ENCODE measurements at regions not wholly inside any gene's neighbourhood (a gene's known extent, or its start where the extent isn't known, plus 50 kb on each side); places are given as distances from the start of the nearest gene placed in this dataset.

DNA sequence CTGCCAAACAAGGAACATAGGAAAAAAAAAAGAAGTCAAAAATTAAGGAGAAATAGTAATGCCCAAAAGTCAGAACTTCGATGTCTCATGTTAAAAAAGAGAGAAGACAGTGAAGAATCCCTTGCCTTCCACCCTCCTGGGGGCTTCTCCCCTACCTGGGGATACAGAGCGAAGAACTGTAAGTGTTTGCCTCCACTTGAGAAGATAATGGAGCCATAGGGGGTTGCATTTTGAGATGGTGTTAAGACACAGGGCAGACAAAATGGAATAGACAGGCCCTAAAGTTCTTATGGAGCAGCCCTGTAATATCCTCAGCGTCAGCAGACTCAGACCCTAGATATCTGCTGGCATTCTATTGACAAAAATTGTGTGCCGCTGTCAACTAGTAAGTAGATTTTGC lies 222.2 kb upstream of the MAP3K7 start:
- TF ChIP-seq, protein P1, sequence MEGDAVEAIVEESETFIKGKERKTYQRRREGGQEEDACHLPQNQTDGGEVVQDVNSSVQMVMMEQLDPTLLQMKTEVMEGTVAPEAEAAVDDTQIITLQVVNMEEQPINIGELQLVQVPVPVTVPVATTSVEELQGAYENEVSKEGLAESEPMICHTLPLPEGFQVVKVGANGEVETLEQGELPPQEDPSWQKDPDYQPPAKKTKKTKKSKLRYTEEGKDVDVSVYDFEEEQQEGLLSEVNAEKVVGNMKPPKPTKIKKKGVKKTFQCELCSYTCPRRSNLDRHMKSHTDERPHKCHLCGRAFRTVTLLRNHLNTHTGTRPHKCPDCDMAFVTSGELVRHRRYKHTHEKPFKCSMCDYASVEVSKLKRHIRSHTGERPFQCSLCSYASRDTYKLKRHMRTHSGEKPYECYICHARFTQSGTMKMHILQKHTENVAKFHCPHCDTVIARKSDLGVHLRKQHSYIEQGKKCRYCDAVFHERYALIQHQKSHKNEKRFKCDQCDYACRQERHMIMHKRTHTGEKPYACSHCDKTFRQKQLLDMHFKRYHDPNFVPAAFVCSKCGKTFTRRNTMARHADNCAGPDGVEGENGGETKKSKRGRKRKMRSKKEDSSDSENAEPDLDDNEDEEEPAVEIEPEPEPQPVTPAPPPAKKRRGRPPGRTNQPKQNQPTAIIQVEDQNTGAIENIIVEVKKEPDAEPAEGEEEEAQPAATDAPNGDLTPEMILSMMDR (IDR thresholded peaks at IDR 0.05), result no peak
- no peak for TF ChIP-seq POLR2A (IDR thresholded peaks at IDR 0.05)

Measured in body of pancreas (tissue), 4 donors.